HepG2 (cell line): ENCODE measurements at regions not wholly inside any gene's neighbourhood (a gene's known extent, or its start where the extent isn't known, plus 50 kb on each side); places are given as distances from the start of the nearest gene placed in this dataset.

ENCODE experiments used
- ATAC-seq: fragments of 200-7000 bp; cut with Tn5 transposase; 3 replicates; pipeline ENCODE4 v1.9.1; 2020; ENCODE audit warnings: mild to moderate bottlenecking, moderate library complexity
- BruUV-seq: library from RNA; stranded (reverse); fragments of 400-500 nt; replicated peaks from 2 replicates; lab custom pipeline; 2021; lab: Mats Ljungman, UMichigan
- CTCF ChIA-PET: fragments of 300-600 bp; formaldehyde crosslinking; extraction: SDS; loops from one replicate; lab custom pipeline; 2021; ENCODE audit warnings: low total read pairs, inconsistent platforms, low intra/inter-chr PET ratio; lab: Yijun Ruan, JAX
- POLR2A ChIA-PET: fragments of 350-600 bp; sonication (Branson Sonifier 250); formaldehyde crosslinking; loops from one replicate; lab custom pipeline; 2020; ENCODE audit warnings: antibody characterized with exemption, inconsistent platforms; lab: Yijun Ruan, JAX
- DNase-seq: peaks from one replicate; pipeline ENCODE4 v3.0.0-alpha.2; 2015; ENCODE audit warnings: low spot score
- FAIRE-seq: peaks from 3 replicates; lab custom pipeline; 2011; peaks lifted over from hg19 to GRCh38; lab: Jason Lieb, UNC
- H2AFZ ChIP-seq: one replicate; pipeline ENCODE4 v1.6.1; 2011; ENCODE audit warnings: low read length, inconsistent platforms
- H3K27ac ChIP-seq: fragments of 300-600 bp; 3 replicates; pipeline ENCODE4 v1.8.0; 2011; ENCODE audit warnings: mixed run types, mild to moderate bottlenecking, mixed read lengths, low read length, inconsistent platforms; ENCODE audit not compliant: insufficient read depth; ENCODE audit errors: extremely low read length
- H3K27me3 ChIP-seq, 2 experiments: fragments of 200-600 bp in 1 of 2; 2 replicates in 1 of 2; 3 replicates in 1 of 2; pipeline versions ENCODE4 v1.6.0 to v1.8.0; 2011; ENCODE audit warnings: low read length in 2 of 2, mild to moderate bottlenecking in 2 of 2, moderate library complexity in 2 of 2, inconsistent platforms in 1 of 2; ENCODE audit not compliant: insufficient read depth in 2 of 2, control insufficient read depth in 1 of 2
- H3K36me3 ChIP-seq, 2 experiments: fragments of 200-600 bp in 1 of 2; replicated peaks in 1 of 2; 2 replicates in 1 of 2; 3 replicates in 1 of 2; pipeline versions ENCODE4 v1.5.1 to v1.8.0; 2011; ENCODE audit warnings: low read length in 2 of 2, inconsistent platforms in 1 of 2; ENCODE audit not compliant: insufficient read depth in 2 of 2, control insufficient read depth in 1 of 2
- H3K4me1 ChIP-seq: 2 replicates; pipeline ENCODE4 v1.5.1; 2012; ENCODE audit warnings: low read length, inconsistent platforms; ENCODE audit not compliant: insufficient read depth
- H3K4me2 ChIP-seq: 2 replicates; pipeline ENCODE4 v1.6.0; 2011; ENCODE audit warnings: low read depth, low read length, inconsistent platforms
- H3K4me3 ChIP-seq, 3 experiments: fragments of 200-600 bp in 1 of 3; sonication (generic), shearing (Covaris generic) in 1 of 3; replicated peaks in 1 of 3; 2 replicates each; pipeline ENCODE4 v1.5.1; 2011 to 2016; ENCODE audit warnings: low read length in 3 of 3, inconsistent platforms in 2 of 3, low read depth in 2 of 3, mild to moderate bottlenecking in 2 of 3, control low read depth in 1 of 3, mixed read lengths in 1 of 3; ENCODE audit not compliant: insufficient read depth in 1 of 3
- H3K79me2 ChIP-seq: one replicate; pipeline ENCODE4 v1.6.1; 2011; ENCODE audit warnings: low read length, inconsistent platforms; ENCODE audit not compliant: insufficient read depth
- H3K9ac ChIP-seq: 2 replicates; pipeline ENCODE4 v1.6.0; 2011; ENCODE audit warnings: mild to moderate bottlenecking, low read depth, low read length, inconsistent platforms; ENCODE audit not compliant: insufficient read depth
- H3K9me3 ChIP-seq: 2 replicates; pipeline ENCODE4 v1.5.1; 2012; ENCODE audit warnings: mild to moderate bottlenecking, low read length
- H4K20me1 ChIP-seq: 2 replicates; pipeline ENCODE4 v1.6.0; 2011; ENCODE audit warnings: inconsistent platforms, mild to moderate bottlenecking, low read length, moderate library complexity; ENCODE audit not compliant: insufficient read depth
- ASH2L ChIP-seq: fragments of 300-600, 200-600 bp; sonication (generic); IDR thresholded peaks from 2 replicates; pipeline ENCODE4 v1.7.0; 2017; ENCODE audit warnings: low read depth, mild to moderate bottlenecking, moderate library complexity, mixed read lengths, low read length; ENCODE audit not compliant: insufficient read length
- MBNL3 ChIP-seq: fragments of 250-450 bp; sonication (Bioruptor Pico); conservative IDR thresholded peaks from 2 replicates; pipeline ENCODE4 v1.8.0; 2022; ENCODE audit warnings: mild to moderate bottlenecking, inconsistent platforms
- MTF2 ChIP-seq: sonication (generic); formaldehyde crosslinking; IDR thresholded peaks from 2 replicates; pipeline ENCODE4 v1.5.0; 2020; ENCODE audit warnings: missing genetic modification reagents, borderline replicate concordance
- RARA ChIP-seq: IDR thresholded peaks from 2 replicates; pipeline ENCODE4 v1.6.1; 2016; ENCODE audit warnings: missing genetic modification reagents, missing compliant biosample characterization
- U2AF2 ChIP-seq: fragments of 200-400 bp; formaldehyde crosslinking; IDR thresholded peaks from 2 replicates; pipeline ENCODE4 v1.6.1; 2017; ENCODE audit warnings: low read depth, mild to moderate bottlenecking, low read length
- ZBTB37 ChIP-seq: sonication (generic); formaldehyde crosslinking; IDR thresholded peaks from 2 replicates; pipeline ENCODE4 v1.4.0; 2020; ENCODE audit warnings: mild to moderate bottlenecking, missing genetic modification reagents
- ZNF775 ChIP-seq: sonication (generic); formaldehyde crosslinking; IDR thresholded peaks from 2 replicates; pipeline ENCODE4 v1.4.0; 2020; ENCODE audit warnings: missing genetic modification reagents, mild to moderate bottlenecking, moderate library complexity, borderline replicate concordance
- WGBS: methylation state at CpG from one replicate; pipeline ENCODE4 v1.1.6; 2017; ENCODE audit warnings: low lambda C conversion rate; 5-methylcytosine and 5-hydroxymethylcytosine counted together
- in situ Hi-C: cut with HindIII; loops from 2 replicates; pipeline ENCODE4 v1.10.0; 2017; ENCODE audit warnings: low pct_unique_long_range_greater_than_20kb; ENCODE audit not compliant: extremely low pct_ligation_motif_present
- intact Hi-C: fragments of 100-400 bp; cut with micrococcal nuclease; formaldehyde crosslinking; loops from one replicate; pipeline ENCODE4 v1.10.0; 2022; ENCODE audit not compliant: unreplicated experiment
- TF ChIP-seq, protein P1 (sequence below): sonication (generic); formaldehyde crosslinking; IDR thresholded peaks from 2 replicates; pipeline ENCODE4 v1.4.0; 2020; ENCODE audit warnings: missing genetic modification reagents
- TF ChIP-seq, protein P2 (sequence below): sonication (generic); formaldehyde crosslinking; IDR thresholded peaks from 2 replicates; pipeline ENCODE4 v1.4.0; 2020; ENCODE audit warnings: missing genetic modification reagents, borderline replicate concordance

DNA sequence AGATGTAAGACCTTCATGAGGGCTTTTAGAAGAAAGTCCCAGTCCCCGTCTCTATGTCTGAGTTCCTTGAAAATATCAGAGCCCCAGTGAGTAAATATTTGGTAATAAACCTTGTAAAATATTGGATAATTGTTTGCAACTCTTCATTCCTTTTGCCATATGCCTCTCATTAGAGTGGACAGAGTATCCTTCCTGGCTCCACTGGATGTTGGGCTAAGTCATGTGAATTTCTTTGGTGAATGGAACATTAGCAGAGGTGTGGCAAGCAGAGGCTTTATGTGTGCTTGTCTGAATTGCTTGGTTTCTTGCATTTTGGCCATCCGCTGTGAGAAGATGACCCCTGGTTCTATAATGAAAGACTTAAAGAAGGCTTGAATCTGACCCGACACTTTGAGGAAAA is 490.3 kb downstream of the METTL15 start:
- H4K20me1 ChIP-seq, result no peaks in the 10 kb centered on the region
- H3K4me2 ChIP-seq, result no peak overlapping the region
- H2AFZ ChIP-seq, result no peak overlapping the region
- no peak for ATAC-seq
- H3K27ac ChIP-seq, result no peak overlapping the region
- no TSS peak for BruUV-seq
- intact Hi-C loops, result no loop called here
- H3K79me2 ChIP-seq, result no peaks in the 10 kb centered on the region
- POLR2A ChIA-PET, result no interaction called here
- TF ChIP-seq, protein P1, sequence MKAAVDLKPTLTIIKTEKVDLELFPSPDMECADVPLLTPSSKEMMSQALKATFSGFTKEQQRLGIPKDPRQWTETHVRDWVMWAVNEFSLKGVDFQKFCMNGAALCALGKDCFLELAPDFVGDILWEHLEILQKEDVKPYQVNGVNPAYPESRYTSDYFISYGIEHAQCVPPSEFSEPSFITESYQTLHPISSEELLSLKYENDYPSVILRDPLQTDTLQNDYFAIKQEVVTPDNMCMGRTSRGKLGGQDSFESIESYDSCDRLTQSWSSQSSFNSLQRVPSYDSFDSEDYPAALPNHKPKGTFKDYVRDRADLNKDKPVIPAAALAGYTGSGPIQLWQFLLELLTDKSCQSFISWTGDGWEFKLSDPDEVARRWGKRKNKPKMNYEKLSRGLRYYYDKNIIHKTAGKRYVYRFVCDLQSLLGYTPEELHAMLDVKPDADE (CRISPR knock-in tag), result no peak
- TF ChIP-seq ZBTB37 (no peak), RARA (no peak), U2AF2 (no peak), ASH2L (no peak), MBNL3 (CRISPR knock-in tag) (no peak)
- no peaks in the 10 kb centered on the region for H3K4me1 ChIP-seq
- no peak for DNase-seq
- no peak overlapping the region for H3K9ac ChIP-seq
- in situ Hi-C loops, result no loop called here
- H3K27me3 ChIP-seq, result no peaks in the 10 kb centered on the region
- H3K9me3 ChIP-seq, result no peaks in the 10 kb centered on the region
- no peaks in the 10 kb centered on the region for H3K36me3 ChIP-seq
- no peak overlapping the region for H3K4me3 ChIP-seq
- FAIRE-seq, result no peak
- WGBS, result 10% methylated on average over 3 of the region's 3 CpGs
- CTCF ChIA-PET, result no interaction called here

DNA sequence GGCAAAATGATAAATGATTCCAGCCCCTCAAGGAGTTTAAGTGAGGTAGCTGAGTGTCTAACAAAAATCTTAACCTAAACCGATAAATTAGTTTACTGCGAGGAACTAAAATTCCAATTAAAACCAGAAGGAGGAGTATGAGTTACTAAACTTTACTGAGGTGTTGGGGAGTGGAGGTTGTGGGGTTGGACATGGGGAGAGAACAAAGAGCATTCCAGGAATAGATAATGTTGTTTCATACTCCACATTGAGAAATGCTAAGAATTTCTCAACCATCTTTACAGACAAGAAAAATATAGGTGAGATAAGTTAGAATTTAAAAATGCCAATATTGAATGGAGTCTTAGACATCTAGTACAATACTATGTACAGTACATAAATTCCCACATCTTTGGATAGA is 488.6 kb downstream of the METTL15 start:
- no peaks in the 10 kb centered on the region for H3K36me3 ChIP-seq
- H3K79me2 ChIP-seq, result no peaks in the 10 kb centered on the region
- no peaks in the 10 kb centered on the region for H3K9me3 ChIP-seq
- ATAC-seq, result no peak
- ChIA-PET POLR2A (no interaction called here), CTCF (no interaction called here)
- no peak overlapping the region for H3K4me3 ChIP-seq
- no peaks in the 10 kb centered on the region for H3K27me3 ChIP-seq
- no peak for FAIRE-seq
- no peak overlapping the region for H3K27ac ChIP-seq
- no peak overlapping the region for H3K9ac ChIP-seq
- no TSS peak for BruUV-seq
- in situ Hi-C loops (no loop called here), intact Hi-C loops (no loop called here)
- H3K4me1 ChIP-seq, result no peaks in the 10 kb centered on the region
- WGBS, result 42% methylated on average over 2 of the region's 2 CpGs
- no peak overlapping the region for H3K4me2 ChIP-seq
- DNase-seq, result no peak
- H4K20me1 ChIP-seq, result no peaks in the 10 kb centered on the region
- no peak overlapping the region for H2AFZ ChIP-seq
- TF ChIP-seq, protein P2, sequence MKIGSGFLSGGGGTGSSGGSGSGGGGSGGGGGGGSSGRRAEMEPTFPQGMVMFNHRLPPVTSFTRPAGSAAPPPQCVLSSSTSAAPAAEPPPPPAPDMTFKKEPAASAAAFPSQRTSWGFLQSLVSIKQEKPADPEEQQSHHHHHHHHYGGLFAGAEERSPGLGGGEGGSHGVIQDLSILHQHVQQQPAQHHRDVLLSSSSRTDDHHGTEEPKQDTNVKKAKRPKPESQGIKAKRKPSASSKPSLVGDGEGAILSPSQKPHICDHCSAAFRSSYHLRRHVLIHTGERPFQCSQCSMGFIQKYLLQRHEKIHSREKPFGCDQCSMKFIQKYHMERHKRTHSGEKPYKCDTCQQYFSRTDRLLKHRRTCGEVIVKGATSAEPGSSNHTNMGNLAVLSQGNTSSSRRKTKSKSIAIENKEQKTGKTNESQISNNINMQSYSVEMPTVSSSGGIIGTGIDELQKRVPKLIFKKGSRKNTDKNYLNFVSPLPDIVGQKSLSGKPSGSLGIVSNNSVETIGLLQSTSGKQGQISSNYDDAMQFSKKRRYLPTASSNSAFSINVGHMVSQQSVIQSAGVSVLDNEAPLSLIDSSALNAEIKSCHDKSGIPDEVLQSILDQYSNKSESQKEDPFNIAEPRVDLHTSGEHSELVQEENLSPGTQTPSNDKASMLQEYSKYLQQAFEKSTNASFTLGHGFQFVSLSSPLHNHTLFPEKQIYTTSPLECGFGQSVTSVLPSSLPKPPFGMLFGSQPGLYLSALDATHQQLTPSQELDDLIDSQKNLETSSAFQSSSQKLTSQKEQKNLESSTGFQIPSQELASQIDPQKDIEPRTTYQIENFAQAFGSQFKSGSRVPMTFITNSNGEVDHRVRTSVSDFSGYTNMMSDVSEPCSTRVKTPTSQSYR, result no peak
- TF ChIP-seq ZNF775 (CRISPR knock-in tag), result no peak
- TF ChIP-seq MTF2 (CRISPR knock-in tag), result no peak
